T-helper 17 cell (primary cell): ENCODE measurements at regions not wholly inside any gene's neighbourhood (a gene's known extent, or its start where the extent isn't known, plus 50 kb on each side); places are given as distances from the start of the nearest gene placed in this dataset.
"Not testable (repeated sequence)": the region's sequence is repeated elsewhere in the genome, so short reads cannot be mapped to it uniquely, and the experiment has no call there.

Experiments used
- ATAC-seq: fragments of 150-1000 bp; cut with Tn5 transposase; 2 replicates; pipeline ENCODE4 v1.10.0; 2021; ENCODE audit warnings: mild to moderate bottlenecking, moderate library complexity
- DNase-seq, 3 donors: peaks; one replicate each; pipeline versions ENCODE4 v3.0.0 to v3.0.0-alpha.2; 2020 to 2021
- H3K9me3 ChIP-seq: one replicate; pipeline ENCODE4 v1.7.0; 2013; ENCODE audit warnings: low read length, mild to moderate bottlenecking; ENCODE audit not compliant: control insufficient read depth, poor library complexity, severe bottlenecking
- H3K27ac Mint-ChIP-seq: one replicate; pipeline ENCODE4 v1.8.0; 2022; ENCODE audit warnings: mild to moderate bottlenecking, moderate library complexity, mixed read lengths
- H3K27me3 Mint-ChIP-seq: one replicate; pipeline ENCODE4 v1.8.0; 2022; ENCODE audit warnings: mixed read lengths
- H3K36me3 Mint-ChIP-seq: one replicate; pipeline ENCODE4 v1.8.0; 2022; ENCODE audit warnings: low read depth, mixed read lengths
- H3K4me1 Mint-ChIP-seq: one replicate; pipeline ENCODE4 v1.8.0; 2022; ENCODE audit warnings: mild to moderate bottlenecking, mixed read lengths
- H3K4me3 Mint-ChIP-seq: one replicate; pipeline ENCODE4 v1.8.0; 2022; ENCODE audit warnings: mild to moderate bottlenecking, moderate library complexity, mixed read lengths

GRCh38 chr12:127161466-127161865 lies 1105.5 kb upstream of the TMEM132C start:
- no peaks in the 10 kb centered on the region for H3K9me3 ChIP-seq
- H3K36me3 Mint-ChIP-seq: no peaks in the 10 kb centered on the region
- ATAC-seq (no peak), DNase-seq (no peak)
- peaks cover 23% of the 10 kb centered on the region for H3K4me1 Mint-ChIP-seq
- H3K27me3 Mint-ChIP-seq: no peaks in the 10 kb centered on the region
- no peak overlapping the region for H3K4me3 Mint-ChIP-seq
- H3K27ac Mint-ChIP-seq: no peak overlapping the region

GRCh38 chr12:127162307-127162706 lies 1104.7 kb upstream of the TMEM132C start:
- H3K9me3 ChIP-seq: no peaks in the 10 kb centered on the region
- Mint-ChIP-seq H3K27me3 (no peaks in the 10 kb centered on the region), H3K36me3 (no peaks in the 10 kb centered on the region), H3K27ac (peak overlapping the region; percentile 81), H3K4me3 (no peak overlapping the region), H3K4me1 (peaks cover 23% of the 10 kb centered on the region)
- ATAC-seq (no peak), DNase-seq (no peak)

- DNase-seq (no peak), ATAC-seq (peak; percentile 60)
- H3K27me3 Mint-ChIP-seq: peaks cover 5% of the 10 kb centered on the region
- H3K36me3 Mint-ChIP-seq: no peaks in the 10 kb centered on the region
- peak overlapping the region; percentile 81 for H3K27ac Mint-ChIP-seq
- peak overlapping the region; percentile 12 for H3K4me3 Mint-ChIP-seq
- no peaks in the 10 kb centered on the region for H3K9me3 ChIP-seq
- peaks cover 23% of the 10 kb centered on the region for H3K4me1 Mint-ChIP-seq
These were observed 1104.1 kb upstream of the TMEM132C start for GRCh38 chr12:127162902-127163301.

GRCh38 chr12:127165567-127166392 lies 1101.2 kb upstream of the TMEM132C start:
- DNase-seq (peak; percentile 45 to 75 (median 52)), ATAC-seq (peak; percentile 93)
- Mint-ChIP-seq H3K27me3 (peaks cover 29% of the 10 kb centered on the region), H3K4me1 (peaks cover 23% of the 10 kb centered on the region), H3K27ac (peak overlapping the region; percentile 34), H3K4me3 (peak overlapping the region; percentile 81), H3K36me3 (no peaks in the 10 kb centered on the region)
- no peaks in the 10 kb centered on the region for H3K9me3 ChIP-seq

DNA sequence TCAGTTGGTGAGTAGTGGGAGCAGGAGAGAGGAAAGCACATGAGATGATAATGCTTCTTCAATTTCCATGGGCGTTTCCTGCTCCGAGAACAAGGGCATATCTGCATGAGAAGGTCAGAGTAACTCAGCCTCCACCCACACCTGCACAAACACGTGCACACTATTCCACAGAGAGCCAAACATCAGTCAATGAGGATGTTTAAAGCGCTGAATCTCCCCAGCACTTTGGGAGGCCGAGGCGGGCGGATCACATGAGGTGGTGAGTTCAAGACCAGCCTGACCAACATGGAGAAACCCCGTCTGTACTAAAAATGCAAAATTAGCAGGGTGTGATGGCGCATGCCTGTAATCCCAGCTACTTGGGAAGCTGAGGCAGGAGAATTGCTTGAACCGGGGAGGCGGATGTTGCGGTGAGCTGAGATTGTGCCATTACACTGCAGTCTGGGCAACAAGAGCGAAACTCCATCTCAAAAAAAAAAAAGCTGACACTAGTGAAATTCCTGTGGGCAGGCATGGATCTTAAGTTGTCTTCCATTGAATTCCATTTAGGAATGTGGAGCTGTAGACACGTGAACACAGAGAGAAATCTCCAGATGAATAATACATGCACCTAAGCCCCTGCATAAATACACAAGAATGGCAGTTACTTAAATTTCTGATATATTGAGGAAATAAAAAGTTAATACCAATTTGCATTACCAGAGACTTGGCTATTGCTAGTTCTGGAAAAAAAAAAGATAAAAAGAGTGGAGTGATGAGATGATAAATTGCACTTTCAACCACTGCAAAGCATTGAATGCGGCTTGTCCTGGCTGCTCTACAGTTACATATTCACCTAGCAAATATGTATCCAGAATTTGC lies 1097.4 kb upstream of the TMEM132C start:
- H3K9me3 ChIP-seq: no peaks in the 10 kb centered on the region
- ATAC-seq (no peak), DNase-seq (no peak)
- Mint-ChIP-seq H3K4me3 (no peak overlapping the region), H3K27me3 (peaks cover 36% of the 10 kb centered on the region), H3K4me1 (no peaks in the 10 kb centered on the region), H3K36me3 (no peaks in the 10 kb centered on the region), H3K27ac (no peak overlapping the region)

DNA sequence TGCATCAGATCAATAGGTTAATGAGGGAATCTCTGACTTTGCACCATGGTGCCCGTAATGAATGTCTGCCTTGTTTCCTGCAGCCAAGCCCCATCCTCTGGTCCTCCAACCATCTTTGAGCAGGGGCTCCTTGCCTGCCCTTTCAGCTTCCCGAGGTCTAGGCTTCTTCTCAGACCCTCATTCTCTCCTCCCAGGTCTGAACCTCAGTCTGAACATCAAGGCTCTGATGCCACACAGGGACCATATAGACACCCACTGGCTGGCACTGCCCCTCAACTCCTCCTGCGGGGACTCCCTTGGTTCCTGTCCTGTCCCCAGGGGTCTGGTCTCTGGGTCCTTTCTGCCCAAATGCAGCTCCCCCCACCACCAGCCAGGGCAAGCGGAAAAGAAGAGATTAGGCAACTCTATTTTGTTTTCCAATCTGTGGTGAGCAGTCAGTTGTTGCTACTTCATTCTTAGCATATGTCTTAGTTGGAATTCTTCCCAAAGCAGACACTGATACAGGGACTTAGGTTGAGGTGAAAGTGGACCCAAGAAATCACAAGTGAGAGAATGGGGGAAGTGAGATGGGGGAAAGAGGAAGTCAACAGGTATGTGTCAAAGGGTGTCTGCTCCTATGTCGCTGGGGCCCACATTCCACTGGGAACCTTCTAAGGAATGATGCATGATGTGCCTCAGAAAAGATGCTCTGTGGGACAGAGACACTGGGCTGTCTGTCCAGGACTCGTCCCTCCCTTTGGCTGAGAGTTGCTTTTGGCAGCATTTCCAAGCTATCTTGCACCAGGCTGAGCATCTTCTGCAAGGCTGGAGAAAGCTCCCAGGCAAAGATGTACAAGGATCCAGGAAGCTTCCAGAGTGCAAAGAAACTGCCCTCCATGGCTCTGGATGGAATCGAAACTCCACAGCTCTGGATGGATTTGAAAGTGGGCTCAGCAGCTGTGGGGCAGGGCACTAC lies 1096.5 kb upstream of the TMEM132C start:
- H3K9me3 ChIP-seq: no peaks in the 10 kb centered on the region

GRCh38 chr12:127172861-127173260 lies 1094.1 kb upstream of the TMEM132C start:
- H3K27ac Mint-ChIP-seq: no peak overlapping the region
- H3K36me3 Mint-ChIP-seq: no peaks in the 10 kb centered on the region
- H3K9me3 ChIP-seq: no peaks in the 10 kb centered on the region
- H3K27me3 Mint-ChIP-seq: peaks cover 31% of the 10 kb centered on the region
- no peak for DNase-seq
- no peaks in the 10 kb centered on the region for H3K4me1 Mint-ChIP-seq
- no peak overlapping the region for H3K4me3 Mint-ChIP-seq
- ATAC-seq: no peak

More for the DNA sequence above, 1096.5 kb upstream of the TMEM132C start:
- ATAC-seq (no peak), DNase-seq (no peak)
- Mint-ChIP-seq H3K4me1 (no peaks in the 10 kb centered on the region), H3K27ac (no peak overlapping the region), H3K27me3 (peaks cover 36% of the 10 kb centered on the region), H3K4me3 (no peak overlapping the region), H3K36me3 (no peaks in the 10 kb centered on the region)

- peaks cover 23% of the 10 kb centered on the region for H3K27me3 Mint-ChIP-seq
- ATAC-seq, DNase-seq, H3K9me3 ChIP-seq, H3K27ac Mint-ChIP-seq, H3K36me3 Mint-ChIP-seq, H3K4me3 Mint-ChIP-seq, H3K4me1 Mint-ChIP-seq: not testable (repeated sequence)
These were observed 1093.0 kb upstream of the TMEM132C start for GRCh38 chr12:127173971-127174370.

DNA sequence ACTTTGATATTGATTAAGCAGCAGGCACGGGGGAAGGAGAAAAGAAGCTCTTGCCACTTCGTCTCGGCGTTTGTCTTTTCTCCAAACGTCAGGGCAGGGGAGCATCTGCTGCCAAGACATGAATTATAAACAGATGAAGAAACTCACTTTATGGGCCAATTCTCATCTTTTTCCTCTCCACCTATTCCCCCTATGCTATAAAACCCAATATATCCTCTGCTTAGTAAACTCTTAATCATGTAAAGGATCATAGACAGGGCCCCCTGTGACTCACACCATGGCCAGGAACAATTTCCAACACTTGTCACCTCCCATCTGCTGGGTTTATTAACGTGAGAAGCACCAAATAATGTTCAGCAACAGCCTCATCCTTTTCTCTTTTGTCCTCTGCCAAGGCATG lies 1092.1 kb upstream of the TMEM132C start:
- Mint-ChIP-seq H3K27ac (no peak overlapping the region), H3K4me1 (no peaks in the 10 kb centered on the region), H3K36me3 (no peaks in the 10 kb centered on the region), H3K4me3 (no peak overlapping the region), H3K27me3 (peaks cover 14% of the 10 kb centered on the region)
- H3K9me3 ChIP-seq: no peaks in the 10 kb centered on the region
- ATAC-seq (no peak), DNase-seq (no peak)

- H3K9me3 ChIP-seq: no peaks in the 10 kb centered on the region
- H3K4me1 Mint-ChIP-seq: no peaks in the 10 kb centered on the region
- DNase-seq (no peak), ATAC-seq (no peak)
- no peaks in the 10 kb centered on the region for H3K36me3 Mint-ChIP-seq
- peaks cover 11% of the 10 kb centered on the region for H3K27me3 Mint-ChIP-seq
- H3K4me3 Mint-ChIP-seq: no peak overlapping the region
- no peak overlapping the region for H3K27ac Mint-ChIP-seq
These were observed 1091.6 kb upstream of the TMEM132C start for GRCh38 chr12:127175361-127175760.

DNA sequence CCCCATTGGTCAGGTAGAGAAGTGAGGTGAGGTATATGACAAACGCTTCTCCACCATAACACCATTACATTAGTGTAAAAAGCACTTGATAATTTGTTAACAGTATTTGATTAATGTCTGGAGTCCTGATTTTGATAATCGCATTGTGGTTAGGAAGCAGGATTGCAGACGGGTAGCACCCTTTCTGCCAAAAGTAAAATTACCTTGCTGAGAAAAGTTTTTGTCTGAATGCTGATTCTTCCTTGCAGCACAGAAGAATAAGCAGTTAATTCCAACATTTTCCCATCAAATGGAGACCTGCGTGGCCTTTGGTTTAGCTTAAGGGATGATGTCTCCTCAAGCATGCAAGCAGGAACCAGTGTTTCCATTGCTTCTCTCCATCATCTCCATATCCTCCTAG lies 1090.2 kb upstream of the TMEM132C start:
- no peaks in the 10 kb centered on the region for H3K4me1 Mint-ChIP-seq
- no peaks in the 10 kb centered on the region for H3K36me3 Mint-ChIP-seq
- no peaks in the 10 kb centered on the region for H3K9me3 ChIP-seq
- ATAC-seq (no peak), DNase-seq (no peak)
- H3K27me3 Mint-ChIP-seq: peaks cover 7% of the 10 kb centered on the region
- no peak overlapping the region for H3K27ac Mint-ChIP-seq
- no peak overlapping the region for H3K4me3 Mint-ChIP-seq

DNA sequence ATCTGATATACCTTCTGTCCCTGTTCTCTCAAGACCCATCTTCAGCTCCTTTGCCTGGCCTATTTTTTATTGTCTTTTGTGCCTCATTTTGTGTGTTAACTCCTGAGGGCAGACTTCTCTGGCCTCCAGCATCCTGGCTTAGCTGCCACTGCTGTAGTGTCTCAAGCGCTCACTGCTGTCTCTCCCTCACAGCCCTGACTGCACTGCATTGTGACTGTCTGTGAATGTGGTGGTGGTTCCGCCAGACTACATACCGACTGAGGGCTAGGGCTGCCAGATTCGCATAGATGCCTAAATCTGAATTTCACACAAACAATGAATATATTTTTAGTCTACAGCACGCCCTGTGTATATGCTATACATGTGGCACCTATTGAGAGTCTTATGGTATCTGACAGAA lies 1088.9 kb upstream of the TMEM132C start:
- peaks cover 9% of the 10 kb centered on the region for H3K27me3 Mint-ChIP-seq
- H3K36me3 Mint-ChIP-seq: no peaks in the 10 kb centered on the region
- H3K4me3 Mint-ChIP-seq: no peak overlapping the region
- ATAC-seq (no peak), DNase-seq (no peak)
- H3K4me1 Mint-ChIP-seq: no peaks in the 10 kb centered on the region
- no peaks in the 10 kb centered on the region for H3K9me3 ChIP-seq
- H3K27ac Mint-ChIP-seq: no peak overlapping the region

DNA sequence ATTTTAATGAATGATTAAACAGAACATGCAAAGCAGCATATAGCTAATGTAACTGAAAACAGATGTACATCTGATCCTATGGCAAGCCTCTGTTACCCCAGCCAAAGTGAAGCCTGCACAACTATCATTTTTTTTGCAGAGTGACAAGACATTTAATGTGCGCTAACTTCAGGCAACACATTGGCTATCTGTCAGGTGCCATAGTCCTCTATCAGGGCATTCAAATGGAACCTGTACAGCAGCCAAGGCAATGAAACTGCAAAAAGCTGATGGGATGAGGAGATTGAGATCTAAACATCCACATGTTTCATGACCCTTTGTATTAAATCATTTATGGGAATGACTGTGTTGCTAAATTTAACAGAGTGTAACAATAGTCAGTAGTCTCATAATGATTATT lies 1088.5 kb upstream of the TMEM132C start:
- Mint-ChIP-seq H3K27ac (no peak overlapping the region), H3K36me3 (no peaks in the 10 kb centered on the region), H3K4me1 (no peaks in the 10 kb centered on the region), H3K27me3 (peaks cover 9% of the 10 kb centered on the region), H3K4me3 (no peak overlapping the region)
- ATAC-seq: no peak
- no peaks in the 10 kb centered on the region for H3K9me3 ChIP-seq
- DNase-seq: no peak
